Naive thymus-derived CD4-positive, alpha-beta T cell (primary cell): ENCODE measurements at regions not wholly inside any gene's neighbourhood (a gene's known extent, or its start where the extent isn't known, plus 50 kb on each side); places are given as distances from the start of the nearest gene placed in this dataset.

Experiments
- ATAC-seq: fragments of 150-1000 bp; cut with Tn5 transposase; 2 replicates; pipeline ENCODE4 v1.10.0; 2021; ENCODE audit warnings: mild to moderate bottlenecking, moderate library complexity
- CTCF ChIA-PET: fragments of 350-600 bp; sonication (Branson Sonifier 250); formaldehyde crosslinking; loops from one replicate; lab custom pipeline; 2021; ENCODE audit warnings: antibody characterized with exemption; lab: Charles Lee
- POLR2A ChIA-PET: fragments of 350-600 bp; sonication (Branson Sonifier 250); formaldehyde crosslinking; loops from one replicate; lab custom pipeline; 2021; ENCODE audit warnings: antibody characterized with exemption, inconsistent platforms; lab: Charles Lee
- DNase-seq, 9 donors: peaks; one replicate each; pipeline versions ENCODE4 v3.0.0 to v3.0.0-alpha.2; 2020 to 2022; ENCODE audit warnings: mixed read lengths in 1 of 9
- H3K27ac ChIP-seq: one replicate; pipeline ENCODE4 v1.7.0; 2013; ENCODE audit warnings: mild to moderate bottlenecking, low read depth, low read length, moderate library complexity
- H3K27me3 ChIP-seq, 2 donors: one replicate each; pipeline ENCODE4 v1.7.0; 2013; ENCODE audit warnings: low read length in 2 of 2, mild to moderate bottlenecking in 2 of 2, moderate library complexity in 2 of 2; ENCODE audit not compliant: control insufficient read depth in 2 of 2, insufficient read depth in 2 of 2
- H3K36me3 ChIP-seq, 3 experiments: 1 replicate in 2 of 3; 2 replicates in 1 of 3; pipeline ENCODE4 v1.7.0; 2013; ENCODE audit warnings: low read length in 3 of 3, mild to moderate bottlenecking in 3 of 3, moderate library complexity in 1 of 3; ENCODE audit not compliant: insufficient read depth in 3 of 3, control insufficient read depth in 2 of 3
- H3K4me1 ChIP-seq, 2 donors: one replicate each; pipeline ENCODE4 v1.7.0; 2013; ENCODE audit warnings: low read length in 2 of 2, mild to moderate bottlenecking in 2 of 2, moderate library complexity in 1 of 2; ENCODE audit not compliant: control insufficient read depth in 2 of 2, insufficient read depth in 2 of 2
- H3K4me3 ChIP-seq: 2 replicates; pipeline ENCODE4 v1.7.0; 2013; ENCODE audit warnings: mild to moderate bottlenecking, low read length
- H3K9me3 ChIP-seq, 3 experiments: 1 replicate in 2 of 3; 2 replicates in 1 of 3; pipeline ENCODE4 v1.7.0; 2013; ENCODE audit warnings: low read length in 3 of 3; ENCODE audit not compliant: control insufficient read depth in 2 of 3
- H3K27ac Mint-ChIP-seq, 9 donors: one replicate each; pipeline ENCODE4 v1.8.0; 2020 to 2022; ENCODE audit warnings: mixed read lengths in 9 of 9, mild to moderate bottlenecking in 8 of 9, moderate library complexity in 5 of 9, inconsistent platforms in 2 of 9
- H3K27me3 Mint-ChIP-seq, 5 donors: one replicate each; pipeline ENCODE4 v1.8.0; 2021 to 2022; ENCODE audit warnings: mixed read lengths in 5 of 5, mild to moderate bottlenecking in 1 of 5
- H3K36me3 Mint-ChIP-seq, 5 donors: one replicate each; pipeline ENCODE4 v1.8.0; 2020 to 2022; ENCODE audit warnings: mixed read lengths in 5 of 5, mild to moderate bottlenecking in 3 of 5, inconsistent platforms in 1 of 5
- H3K4me1 Mint-ChIP-seq, 7 donors: one replicate each; pipeline ENCODE4 v1.8.0; 2020 to 2022; ENCODE audit warnings: mixed read lengths in 7 of 7, mild to moderate bottlenecking in 3 of 7, inconsistent platforms in 1 of 7
- H3K4me3 Mint-ChIP-seq, 10 donors: one replicate each; pipeline ENCODE4 v1.8.0; 2020 to 2022; ENCODE audit warnings: mild to moderate bottlenecking in 10 of 10, mixed read lengths in 10 of 10, moderate library complexity in 6 of 10, inconsistent platforms in 2 of 10
- H3K9me3 Mint-ChIP-seq, 11 donors: one replicate each; pipeline ENCODE4 v1.8.0; 2020 to 2022; ENCODE audit warnings: mixed read lengths in 11 of 11, mild to moderate bottlenecking in 4 of 11, inconsistent platforms in 1 of 11, moderate library complexity in 1 of 11
- intact Hi-C, 2 donors: fragments of 100-400 bp; cut with micrococcal nuclease; formaldehyde crosslinking; loops; one replicate each; pipeline ENCODE4 v1.15.1; 2023

GRCh38 chr14:21748869-21749303 is 75.3 kb upstream of the OR4E1 start:
- H3K4me1 ChIP-seq: no peaks in the 10 kb centered on the region
- ChIA-PET POLR2A (interaction anchor here (0.9 to 2.2 kb wide), 8 partner anchors 10 to 822 kb away, joined by 3 to 9 read pairs (median 4); no protein-coding TSS in a partner anchor), CTCF (interaction anchor here (0.8 to 1.2 kb wide), 6 partner anchors 8 to 796 kb away, joined by 3 to 6 read pairs (median 3); no protein-coding TSS in a partner anchor)
- no peaks in the 10 kb centered on the region for H3K36me3 Mint-ChIP-seq
- no peaks in the 10 kb centered on the region for H3K9me3 ChIP-seq
- H3K4me3 Mint-ChIP-seq: peak overlapping the region; percentile 41 to 84 (median 66)
- peak overlapping the region; percentile 9 to 91 (median 72) for H3K27ac Mint-ChIP-seq
- intact Hi-C loops: loop anchor here (1.0 to 2.0 kb wide), 2 partner anchors 14 to 19 kb away; no protein-coding TSS in a partner anchor
- peak overlapping the region; percentile 41 for H3K27ac ChIP-seq
- peaks cover 4 to 10% (median 8%) of the 10 kb centered on the region in 7 donors for H3K4me1 Mint-ChIP-seq
- no peak overlapping the region for H3K4me3 ChIP-seq
- H3K9me3 Mint-ChIP-seq: no peaks in the 10 kb centered on the region
- no peaks in the 10 kb centered on the region for H3K36me3 ChIP-seq
- H3K27me3 ChIP-seq: no peaks in the 10 kb centered on the region
- H3K27me3 Mint-ChIP-seq: peaks cover 0 to 27% (median 6%) of the 10 kb centered on the region in 5 donors
- ATAC-seq (peak; percentile 89), DNase-seq (peak in 8 of 9 donors; percentile 31 to 60 (median 50))

- H3K9me3 Mint-ChIP-seq: no peaks in the 10 kb centered on the region
- ChIA-PET CTCF (interaction anchor here (0.6 to 1.5 kb wide), 2 partner anchors 13 to 818 kb away, joined by 3 to 7 read pairs; no protein-coding TSS in a partner anchor), POLR2A (interaction anchor here (0.6 to 1.8 kb wide), 7 partner anchors 9 to 821 kb away, joined by 3 to 9 read pairs (median 4); no protein-coding TSS in a partner anchor)
- H3K4me3 Mint-ChIP-seq: peak overlapping the region; percentile 53 to 89 (median 70)
- H3K27ac ChIP-seq: peak overlapping the region; percentile 18
- H3K27me3 Mint-ChIP-seq: peaks cover 37 to 58% (median 48%) of the 10 kb centered on the region in 5 donors
- H3K36me3 Mint-ChIP-seq: peaks cover 0 to 4% (median 0%) of the 10 kb centered on the region in 5 donors
- H3K27me3 ChIP-seq: no peaks in the 10 kb centered on the region
- H3K4me3 ChIP-seq: peak overlapping the region; percentile 19
- peaks cover 6 to 13% (median 8%) of the 10 kb centered on the region in 7 donors for H3K4me1 Mint-ChIP-seq
- intact Hi-C loops: loop anchor here (2.0 to 10.0 kb wide), 2 partner anchors 13 to 919 kb away; no protein-coding TSS in a partner anchor
- DNase-seq (peak in 3 of 9 donors; percentile 11 to 25 (median 17)), ATAC-seq (peak; percentile 73)
- H3K4me1 ChIP-seq: no peaks in the 10 kb centered on the region
- H3K36me3 ChIP-seq: no peaks in the 10 kb centered on the region
- peak overlapping the region in 6 of 9 donors; percentile 13 to 76 (median 38) for H3K27ac Mint-ChIP-seq
- no peaks in the 10 kb centered on the region for H3K9me3 ChIP-seq
These were observed 62.2 kb upstream of the OR4E1 start for GRCh38 chr14:21735639-21736307.

- H3K4me1 ChIP-seq: no peaks in the 10 kb centered on the region
- Mint-ChIP-seq H3K4me3 (peak overlapping the region; percentile 41 to 89 (median 63)), H3K9me3 (no peaks in the 10 kb centered on the region), H3K36me3 (no peaks in the 10 kb centered on the region), H3K27ac (peak overlapping the region in 3 of 9 donors; percentile 38 to 76 (median 45)), H3K4me1 (peaks cover 6 to 14% (median 8%) of the 10 kb centered on the region in 7 donors), H3K27me3 (peaks cover 34 to 52% (median 43%) of the 10 kb centered on the region in 5 donors)
- intact Hi-C loops: loop anchor here (2.0 to 10.0 kb wide), 2 partner anchors 14 to 920 kb away; no protein-coding TSS in a partner anchor
- DNase-seq (no peak), ATAC-seq (no peak)
- H3K4me3 ChIP-seq: peak overlapping the region; percentile 19
- no peaks in the 10 kb centered on the region for H3K27me3 ChIP-seq
- CTCF ChIA-PET: interaction anchor here (1.4 to 1.6 kb wide), 3 partner anchors 9 to 14 kb away, joined by 6 to 7 read pairs (median 7); no protein-coding TSS in a partner anchor
- POLR2A ChIA-PET: interaction anchor here (0.6 to 1.8 kb wide), 7 partner anchors 14 to 1551 kb away, joined by 3 to 9 read pairs (median 4); partner anchors contain the start of gene HOMEZ
- H3K36me3 ChIP-seq: no peaks in the 10 kb centered on the region
- H3K9me3 ChIP-seq: no peaks in the 10 kb centered on the region
- H3K27ac ChIP-seq: no peak overlapping the region
These were observed 61.6 kb upstream of the OR4E1 start for GRCh38 chr14:21735200-21735599.

GRCh38 chr14:21734457-21735074 is 60.9 kb upstream of the OR4E1 start:
- Histone ChIP-seq H3K4me1 (no peaks in the 10 kb centered on the region), H3K27me3 (no peaks in the 10 kb centered on the region), H3K4me3 (no peak overlapping the region), H3K36me3 (no peaks in the 10 kb centered on the region), H3K27ac (no peak overlapping the region), H3K9me3 (no peaks in the 10 kb centered on the region)
- Mint-ChIP-seq H3K9me3 (no peaks in the 10 kb centered on the region), H3K36me3 (no peaks in the 10 kb centered on the region), H3K4me3 (peak overlapping the region in 9 of 10 donors; percentile 20 to 82 (median 58)), H3K27ac (peak overlapping the region in 5 of 9 donors; percentile 6 to 85 (median 50)), H3K27me3 (peaks cover 28 to 47% (median 42%) of the 10 kb centered on the region in 5 donors), H3K4me1 (peaks cover 6 to 20% (median 14%) of the 10 kb centered on the region in 7 donors)
- CTCF ChIA-PET: interaction anchor here (0.9 to 1.6 kb wide), 6 partner anchors 8 to 815 kb away, joined by 3 to 7 read pairs (median 4); no protein-coding TSS in a partner anchor
- POLR2A ChIA-PET: interaction anchor here (0.6 to 1.8 kb wide), 6 partner anchors 15 to 1551 kb away, joined by 3 to 8 read pairs (median 4); partner anchors contain the start of gene HOMEZ
- ATAC-seq (peak; percentile 73), DNase-seq (peak in 7 of 9 donors; percentile 44 to 71 (median 58))
- intact Hi-C loops: loop anchor here (1.0 to 10.0 kb wide), 4 partner anchors 14 to 920 kb away; no protein-coding TSS in a partner anchor

- ChIA-PET CTCF (no interaction called here), POLR2A (no interaction called here)
- Mint-ChIP-seq H3K36me3 (no peaks in the 10 kb centered on the region), H3K9me3 (no peaks in the 10 kb centered on the region), H3K4me1 (peaks cover 5 to 23% (median 14%) of the 10 kb centered on the region in 7 donors), H3K27me3 (peaks cover 11 to 28% (median 22%) of the 10 kb centered on the region in 5 donors), H3K27ac (peak overlapping the region in 8 of 9 donors; percentile 27 to 92 (median 64)), H3K4me3 (peak overlapping the region; percentile 21 to 80 (median 71))
- Histone ChIP-seq H3K36me3 (no peaks in the 10 kb centered on the region), H3K4me1 (no peaks in the 10 kb centered on the region), H3K9me3 (no peaks in the 10 kb centered on the region), H3K27ac (peak overlapping the region; percentile 46), H3K27me3 (no peaks in the 10 kb centered on the region), H3K4me3 (no peak overlapping the region)
- intact Hi-C loops: loop anchor here (5.0 to 10.0 kb wide), 2 partner anchors 828 to 925 kb away; no protein-coding TSS in a partner anchor
- no peak for DNase-seq
- peak; percentile 67 for ATAC-seq
These were observed 56.1 kb upstream of the OR4E1 start for GRCh38 chr14:21729703-21730233.
